Activated T-cell treated with anti-CD3 and anti-CD28 coated beads for 48 hours (primary cell): ENCODE measurements at regions not wholly inside any gene's neighbourhood (a gene's known extent, or its start where the extent isn't known, plus 50 kb on each side); places are given as distances from the start of the nearest gene placed in this dataset.
"Not testable (repeated sequence)": the region's sequence is repeated elsewhere in the genome, so short reads cannot be mapped to it uniquely, and the experiment has no call there.

Source experiments
- DNase-seq: peaks from one replicate; pipeline ENCODE4 v3.0.0-alpha.2; 2020; ENCODE audit warnings: low read depth

- DNase-seq = no peak
These were observed 110.3 kb upstream of the TMEM170B start for GRCh38 chr6:11427091-11427722.

- no peak for DNase-seq
These were observed 111.0 kb upstream of the TMEM170B start for GRCh38 chr6:11426571-11426970.

GRCh38 chr6:11425876-11426275 is 111.7 kb upstream of the TMEM170B start:
- DNase-seq = no peak

GRCh38 chr6:11425431-11425871 is 112.1 kb upstream of the TMEM170B start:
- DNase-seq = no peak

- no peak for DNase-seq
These were observed 113.0 kb upstream of the TMEM170B start for GRCh38 chr6:11424395-11425034.

- no peak for DNase-seq
These were observed 113.9 kb upstream of the TMEM170B start for GRCh38 chr6:11423667-11424066.

- no peak for DNase-seq
These were observed 114.5 kb upstream of the TMEM170B start for GRCh38 chr6:11423072-11423471.

- no peak for DNase-seq
These were observed 117.6 kb upstream of the TMEM170B start for GRCh38 chr6:11419763-11420453.

- DNase-seq = no peak
These were observed 119.2 kb upstream of the TMEM170B start for GRCh38 chr6:11418290-11418905.

- no peak for DNase-seq
These were observed 120.5 kb upstream of the TMEM170B start for GRCh38 chr6:11416936-11417576.

GRCh38 chr6:11416099-11416935 is 121.2 kb upstream of the TMEM170B start:
- DNase-seq = not testable (repeated sequence)

GRCh38 chr6:11415557-11415956 is 122.0 kb upstream of the TMEM170B start:
- DNase-seq = no peak

- DNase-seq = no peak
These were observed 123.2 kb upstream of the TMEM170B start for GRCh38 chr6:11414176-11414963.

GRCh38 chr6:11413728-11414127 is 123.8 kb upstream of the TMEM170B start:
- DNase-seq = no peak

- no peak for DNase-seq
These were observed 124.3 kb upstream of the TMEM170B start for GRCh38 chr6:11413117-11413687.

- DNase-seq = no peak
These were observed 124.9 kb upstream of the TMEM170B start for GRCh38 chr6:11412616-11413015.

GRCh38 chr6:11412011-11412424 is 125.5 kb upstream of the TMEM170B start:
- DNase-seq = no peak

GRCh38 chr6:11411593-11411992 is 126.0 kb upstream of the TMEM170B start:
- no peak for DNase-seq

- DNase-seq = no peak
These were observed 126.8 kb upstream of the TMEM170B start for GRCh38 chr6:11410539-11411307.
